Spleen (tissue), 11 donors: ENCODE measurements at regions not wholly inside any gene's neighbourhood (a gene's known extent, or its start where the extent isn't known, plus 50 kb on each side); places are given as distances from the start of the nearest gene placed in this dataset.

Experiments
- DNase-seq: peaks from one replicate; pipeline ENCODE4 v3.0.0-alpha.2; 2020
- H3K27ac ChIP-seq, 8 donors: fragments of 200-600 bp; sonication (generic) in 7 of 8; 1 replicate in 4 of 8; 2 replicates in 4 of 8; pipeline versions ENCODE4 v1.5.0 to v1.8.0; 2016 to 2021; ENCODE audit warnings: inconsistent platforms in 4 of 8, mild to moderate bottlenecking in 4 of 8, moderate library complexity in 1 of 8
- H3K27me3 ChIP-seq, 7 donors: fragments of 200-600 bp; sonication (generic) in 6 of 7; replicated peaks in 1 of 7; 1 replicate in 4 of 7; 2 replicates in 3 of 7; pipeline versions ENCODE4 v1.5.0 to v1.8.0; 2016 to 2021; ENCODE audit warnings: inconsistent platforms in 3 of 7, mild to moderate bottlenecking in 1 of 7
- H3K36me3 ChIP-seq, 6 donors: fragments of 200-600 bp; sonication (generic) in 5 of 6; 1 replicate in 4 of 6; 2 replicates in 2 of 6; pipeline versions ENCODE4 v1.5.0 to v1.8.0; 2016 to 2021; ENCODE audit warnings: inconsistent platforms in 2 of 6
- H3K4me1 ChIP-seq, 6 donors: fragments of 200-600 bp; sonication (generic) in 5 of 6; 1 replicate in 3 of 6; 2 replicates in 3 of 6; pipeline versions ENCODE4 v1.5.0 to v1.8.0; 2016 to 2021; ENCODE audit warnings: inconsistent platforms in 3 of 6
- H3K4me3 ChIP-seq, 8 donors: fragments of 200-600 bp; sonication (generic) in 7 of 8; 1 replicate in 4 of 8; 2 replicates in 4 of 8; pipeline versions ENCODE4 v1.5.0 to v1.8.0; 2016 to 2021; ENCODE audit warnings: inconsistent platforms in 4 of 8, mild to moderate bottlenecking in 4 of 8, moderate library complexity in 2 of 8
- H3K9me3 ChIP-seq, 8 donors: fragments of 200-600 bp; sonication (generic) in 7 of 8; 1 replicate in 4 of 8; 2 replicates in 4 of 8; pipeline versions ENCODE4 v1.5.0 to v1.8.0; 2016 to 2021; ENCODE audit warnings: inconsistent platforms in 4 of 8
- POLR2A ChIP-seq, 3 donors: fragments of 450-650 bp; IDR thresholded peaks; one replicate each; pipeline ENCODE4 v1.5.1; 2017; ENCODE audit warnings: antibody characterized with exemption in 3 of 3, mild to moderate bottlenecking in 1 of 3
- POLR2AphosphoS5 ChIP-seq, 3 donors: sonication (generic); formaldehyde crosslinking; IDR thresholded peaks; one replicate each; pipeline ENCODE4 v1.5.1; 2017; ENCODE audit warnings: antibody characterized with exemption in 3 of 3
- WGBS, 5 donors: extraction: QIAGEN DNeasy Blood & Tissue Kit in 3 of 5; methylation state at CpG; one replicate each; pipeline versions ENCODE4 v1.1.5 to v1.1.7; 2013 to 2018; 5-methylcytosine and 5-hydroxymethylcytosine counted together
- intact Hi-C: fragments of 100-400 bp; cut with DNase I; formaldehyde crosslinking; loops from one replicate; pipeline ENCODE4 v1.15.0; 2023; ENCODE audit warnings: low total_unique reads
- TF ChIP-seq, protein P1 (sequence below), 11 experiments: fragments of 200-600 bp in 7 of 11; fragments of 450-650 bp in 4 of 11; sonication (generic) in 4 of 11; IDR thresholded peaks in 8 of 11; conservative IDR thresholded peaks in 3 of 11; 1 replicate in 7 of 11; 2 replicates in 4 of 11; pipeline versions ENCODE4 v1.4.0 to v1.8.0; 2016 to 2021; ENCODE audit warnings: antibody characterized with exemption in 11 of 11, inconsistent platforms in 4 of 11, mild to moderate bottlenecking in 1 of 11
- donor health status: healthy with polysubstance abuse.
- donor health status: DM: no; HTN: no; CAD: no; lungs with moderate emphysema.
- donor health status: DM: no; HTN: no; CAD: no.
- donor health status: Bipolar disorder and iron deficiency.
- donor health status: healthy.
- donor health status: DM: no; HTN: no; CAD: no.
- donor health status: DM: yes; HTN: yes; CAD: no.

DNA sequence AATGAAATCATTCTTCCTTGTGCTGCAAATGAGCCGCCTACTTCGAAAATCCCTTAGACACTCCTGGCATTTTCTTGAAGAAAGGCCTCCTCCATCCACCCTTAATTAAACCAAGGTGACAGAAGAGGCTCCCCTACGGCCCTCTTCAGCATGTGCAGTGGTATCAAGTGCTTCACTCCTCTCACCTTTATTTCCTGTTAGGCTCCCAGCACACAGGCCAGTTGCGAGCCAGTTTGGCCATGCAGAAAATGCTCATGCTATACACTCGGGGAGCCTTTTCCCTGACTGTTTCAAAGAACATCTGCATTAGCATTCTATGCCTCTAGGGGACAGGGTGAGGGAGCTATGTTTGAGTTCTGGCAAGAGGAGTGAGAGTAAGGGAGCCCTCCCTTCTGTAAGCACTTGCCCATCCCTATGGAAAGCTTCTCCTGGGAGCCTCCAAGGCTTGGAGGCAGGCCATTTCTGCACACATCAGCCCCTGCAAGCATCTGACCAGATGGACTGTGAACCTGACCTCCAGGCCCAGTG, 291.5 kb downstream of the RPS29 start:
- Histone ChIP-seq H3K27me3 (peaks cover 0 to 8% (median 0%) of the 10 kb centered on the region in 7 donors), H3K27ac (no peak overlapping the region), H3K4me3 (no peak overlapping the region), H3K36me3 (no peaks in the 10 kb centered on the region), H3K4me1 (no peaks in the 10 kb centered on the region), H3K9me3 (no peaks in the 10 kb centered on the region)
- TF ChIP-seq POLR2AphosphoS5 (IDR thresholded peaks at IDR 0.05) (no peak), POLR2A (IDR thresholded peaks at IDR 0.05) (no peak)
- TF ChIP-seq, protein P1, sequence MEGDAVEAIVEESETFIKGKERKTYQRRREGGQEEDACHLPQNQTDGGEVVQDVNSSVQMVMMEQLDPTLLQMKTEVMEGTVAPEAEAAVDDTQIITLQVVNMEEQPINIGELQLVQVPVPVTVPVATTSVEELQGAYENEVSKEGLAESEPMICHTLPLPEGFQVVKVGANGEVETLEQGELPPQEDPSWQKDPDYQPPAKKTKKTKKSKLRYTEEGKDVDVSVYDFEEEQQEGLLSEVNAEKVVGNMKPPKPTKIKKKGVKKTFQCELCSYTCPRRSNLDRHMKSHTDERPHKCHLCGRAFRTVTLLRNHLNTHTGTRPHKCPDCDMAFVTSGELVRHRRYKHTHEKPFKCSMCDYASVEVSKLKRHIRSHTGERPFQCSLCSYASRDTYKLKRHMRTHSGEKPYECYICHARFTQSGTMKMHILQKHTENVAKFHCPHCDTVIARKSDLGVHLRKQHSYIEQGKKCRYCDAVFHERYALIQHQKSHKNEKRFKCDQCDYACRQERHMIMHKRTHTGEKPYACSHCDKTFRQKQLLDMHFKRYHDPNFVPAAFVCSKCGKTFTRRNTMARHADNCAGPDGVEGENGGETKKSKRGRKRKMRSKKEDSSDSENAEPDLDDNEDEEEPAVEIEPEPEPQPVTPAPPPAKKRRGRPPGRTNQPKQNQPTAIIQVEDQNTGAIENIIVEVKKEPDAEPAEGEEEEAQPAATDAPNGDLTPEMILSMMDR (IDR thresholded peaks at IDR 0.05 in 8 of 11, conservative IDR thresholded peaks at IDR 0.05 in 3 of 11), result no peak
- DNase-seq, result no peak
- 53 to 64% (median 60%) methylated on average over 5 of the region's 5 CpGs for WGBS, 5 donors
- intact Hi-C loops, result no loop called here

- Histone ChIP-seq H3K9me3 (no peaks in the 10 kb centered on the region), H3K27ac (no peak overlapping the region), H3K36me3 (no peaks in the 10 kb centered on the region), H3K4me3 (no peak overlapping the region), H3K4me1 (no peaks in the 10 kb centered on the region), H3K27me3 (peaks cover 0 to 9% (median 0%) of the 10 kb centered on the region in 7 donors)
- DNase-seq, result no peak
- intact Hi-C loops, result no loop called here
- TF ChIP-seq POLR2AphosphoS5 (IDR thresholded peaks at IDR 0.05) (no peak), POLR2A (IDR thresholded peaks at IDR 0.05) (no peak)
- TF ChIP-seq, protein P1 (IDR thresholded peaks at IDR 0.05 in 8 of 11, conservative IDR thresholded peaks at IDR 0.05 in 3 of 11), result no peak
- WGBS, 5 donors, result 46 to 65% (median 46%) methylated on average over 5 of the region's 5 CpGs
Observed at GRCh38 chr14:49287004-49287403, 299.2 kb downstream of the RPS29 start.

DNA sequence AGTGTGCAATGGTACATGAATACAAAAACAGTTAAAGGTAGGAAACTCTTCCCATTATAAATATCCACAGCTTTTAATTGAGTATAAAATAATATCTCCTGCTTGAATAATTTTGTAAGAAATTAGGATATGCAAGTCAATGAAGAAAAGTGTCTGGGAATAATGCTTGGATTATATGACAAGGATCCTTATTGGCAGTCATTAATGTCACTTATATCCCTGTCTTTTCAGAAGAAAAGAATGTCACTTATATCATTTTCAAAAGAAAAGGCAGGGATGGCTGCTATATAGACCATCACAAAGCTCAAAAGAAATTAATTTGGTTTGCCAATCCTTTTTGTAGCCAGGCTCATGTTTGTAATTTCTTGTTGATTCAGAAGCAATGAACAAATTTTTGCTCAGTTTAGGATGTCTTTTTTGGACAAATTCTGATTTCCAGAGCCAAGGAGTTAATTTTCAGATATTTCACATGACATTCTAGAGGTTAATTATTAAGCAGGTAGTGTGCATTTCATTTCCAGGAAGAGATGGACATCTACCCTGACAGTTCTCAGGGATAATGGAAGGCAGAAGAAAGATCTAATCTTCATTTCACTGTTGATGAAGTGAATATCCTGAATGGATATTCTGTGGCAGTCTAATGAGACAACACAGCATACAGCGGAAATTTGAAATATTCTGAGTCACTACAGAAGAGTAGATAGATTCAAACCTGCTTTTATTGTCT, 299.8 kb downstream of the RPS29 start:
- Histone ChIP-seq H3K4me3 (no peak overlapping the region), H3K9me3 (no peaks in the 10 kb centered on the region), H3K27me3 (peaks cover 0 to 9% (median 0%) of the 10 kb centered on the region in 7 donors), H3K36me3 (no peaks in the 10 kb centered on the region), H3K4me1 (no peaks in the 10 kb centered on the region), H3K27ac (no peak overlapping the region)
- 77 to 97% (median 83%) methylated on average over 1 of the region's 1 CpG for WGBS, 5 donors
- no peak for DNase-seq
- TF ChIP-seq, protein P1 (IDR thresholded peaks at IDR 0.05 in 8 of 11, conservative IDR thresholded peaks at IDR 0.05 in 3 of 11), result no peak
- TF ChIP-seq POLR2A (IDR thresholded peaks at IDR 0.05) (no peak), POLR2AphosphoS5 (IDR thresholded peaks at IDR 0.05) (no peak)
- intact Hi-C loops, result no loop called here

DNA sequence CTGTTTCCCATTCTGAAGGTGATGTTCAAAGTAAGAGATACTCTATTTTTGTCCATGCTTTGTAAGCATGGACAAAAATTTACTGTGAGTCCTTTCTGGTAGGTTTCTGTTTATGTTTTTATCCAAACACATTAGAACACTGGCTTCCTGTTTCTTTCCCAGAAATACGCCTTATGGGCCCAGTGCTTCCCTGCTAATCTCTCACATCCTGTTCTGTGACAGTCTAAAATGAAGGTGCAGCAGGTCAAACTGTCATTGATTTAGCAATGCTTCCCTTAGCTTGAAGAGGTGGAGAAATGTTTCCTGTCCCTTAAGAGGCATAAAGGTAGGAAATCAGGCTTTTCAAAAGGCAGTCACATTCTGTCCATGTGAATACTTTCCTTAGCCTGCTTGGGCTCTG, 305.6 kb downstream of the RPS29 start:
- DNase-seq, result no peak
- intact Hi-C loops, result no loop called here
- Histone ChIP-seq H3K4me1 (peaks cover 0 to 4% (median 0%) of the 10 kb centered on the region in 6 donors), H3K4me3 (no peak overlapping the region), H3K36me3 (no peaks in the 10 kb centered on the region), H3K9me3 (peaks cover 0 to 8% (median 0%) of the 10 kb centered on the region in 8 donors), H3K27ac (peak overlapping the region in 5 of 8 donors; percentile 12 to 55 (median 45)), H3K27me3 (no peaks in the 10 kb centered on the region)
- TF ChIP-seq POLR2AphosphoS5 (IDR thresholded peaks at IDR 0.05) (peak in 1 of 3 donors; percentile 6), POLR2A (IDR thresholded peaks at IDR 0.05) (no peak)
- TF ChIP-seq, protein P1 (IDR thresholded peaks at IDR 0.05 in 8 of 11, conservative IDR thresholded peaks at IDR 0.05 in 3 of 11), result no peak
- 20 to 42% (median 33%) methylated on average over 1 of the region's 1 CpG for WGBS, 5 donors
